Panc1 (cell line): ENCODE measurements at regions not wholly inside any gene's neighbourhood (a gene's known extent, or its start where the extent isn't known, plus 50 kb on each side); places are given as distances from the start of the nearest gene placed in this dataset.

Experiments
- ATAC-seq: fragments of 200-7000 bp; cut with Tn5 transposase; 2 replicates; pipeline ENCODE4 v1.9.1; 2020; ENCODE audit warnings: mild to moderate bottlenecking, moderate library complexity
- BruUV-seq: library from RNA; stranded (reverse); fragments of 400-500 nt; replicated peaks from 2 replicates; lab custom pipeline; 2021; lab: Mats Ljungman, UMichigan
- CTCF ChIA-PET: fragments of 300-600 bp; sonication (Branson Sonifier 250); formaldehyde crosslinking; loops from one replicate; lab custom pipeline; 2022; ENCODE audit warnings: antibody characterized with exemption; lab: Charles Lee
- POLR2A ChIA-PET: fragments of 300-600 bp; sonication (Branson Sonifier 250); formaldehyde crosslinking; loops from one replicate; lab custom pipeline; 2022; ENCODE audit warnings: antibody characterized with exemption; lab: Charles Lee
- DNase-seq: peaks from one replicate; pipeline ENCODE4 v3.0.0-alpha.2; 2010; ENCODE audit warnings: low read depth, low spot score
- H3K27ac ChIP-seq: 2 replicates; pipeline ENCODE4 v1.5.1; 2011; ENCODE audit warnings: mild to moderate bottlenecking, low read length, inconsistent platforms
- H3K27me3 ChIP-seq: fragments of 200-500 bp; sonication (Bioruptor generic); 2 replicates; pipeline ENCODE4 v1.6.0; 2014; ENCODE audit warnings: low read length, inconsistent platforms; ENCODE audit not compliant: control insufficient read depth, insufficient read depth
- H3K36me3 ChIP-seq: fragments of 200-500 bp; sonication (Bioruptor generic); 2 replicates; pipeline ENCODE4 v1.5.1; 2014; ENCODE audit warnings: inconsistent platforms, mild to moderate bottlenecking, low read length, moderate library complexity; ENCODE audit not compliant: control insufficient read depth, insufficient read depth
- H3K4me1 ChIP-seq: 2 replicates; pipeline ENCODE4 v1.5.1; 2011; ENCODE audit warnings: inconsistent platforms, mild to moderate bottlenecking, low read length, moderate library complexity; ENCODE audit not compliant: control insufficient read depth, insufficient read depth
- H3K4me3 ChIP-seq, 2 experiments: 2 replicates each; pipeline ENCODE4 v1.5.1; 2011 to 2012; ENCODE audit warnings: low read depth in 2 of 2, low read length in 2 of 2, mild to moderate bottlenecking in 2 of 2, inconsistent platforms in 1 of 2, moderate library complexity in 1 of 2
- H3K9me3 ChIP-seq: fragments of 200-500 bp; sonication (Bioruptor generic); 2 replicates; pipeline ENCODE4 v1.5.1; 2014; ENCODE audit warnings: low read depth, mild to moderate bottlenecking, inconsistent platforms, low read length, moderate library complexity; ENCODE audit not compliant: control insufficient read depth, insufficient read depth
- POLR2AphosphoS5 ChIP-seq: IDR thresholded peaks from 2 replicates; pipeline ENCODE4 v1.6.1; 2012; ENCODE audit warnings: mild to moderate bottlenecking, low read depth, low read length, moderate library complexity
- SIN3A ChIP-seq: IDR thresholded peaks from 2 replicates; pipeline ENCODE4 v1.6.1; 2012; ENCODE audit warnings: low read depth, mild to moderate bottlenecking, low read length, moderate library complexity, borderline replicate concordance; ENCODE audit not compliant: insufficient read depth
- TCF7L2 ChIP-seq: IDR thresholded peaks from 2 replicates; pipeline ENCODE4 v1.6.1; 2011; ENCODE audit warnings: mild to moderate bottlenecking, low read depth, low read length, inconsistent platforms
- in situ Hi-C: cut with HindIII; loops from 2 replicates; pipeline ENCODE4 v1.10.0; 2016; ENCODE audit warnings: low sequenced_read_pairs, low pct_unique_long_range_greater_than_20kb
- intact Hi-C: fragments of 100-400 bp; cut with micrococcal nuclease; formaldehyde crosslinking; loops from one replicate; pipeline ENCODE4 v1.10.0; 2022; ENCODE audit not compliant: unreplicated experiment
- TF ChIP-seq, protein P1 (sequence below): fragments of 450-650 bp; IDR thresholded peaks from 2 replicates; pipeline ENCODE4 v1.5.1; 2017; ENCODE audit warnings: mild to moderate bottlenecking
- TF ChIP-seq, protein P2 (sequence below), 2 experiments: IDR thresholded peaks; 2 replicates each; pipeline ENCODE4 v1.6.1; 2011 to 2012; ENCODE audit warnings: low read depth in 2 of 2, control low read depth in 1 of 2, low read length in 1 of 2, mild to moderate bottlenecking in 1 of 2, moderate library complexity in 1 of 2; ENCODE audit not compliant: insufficient read depth in 1 of 2

DNA sequence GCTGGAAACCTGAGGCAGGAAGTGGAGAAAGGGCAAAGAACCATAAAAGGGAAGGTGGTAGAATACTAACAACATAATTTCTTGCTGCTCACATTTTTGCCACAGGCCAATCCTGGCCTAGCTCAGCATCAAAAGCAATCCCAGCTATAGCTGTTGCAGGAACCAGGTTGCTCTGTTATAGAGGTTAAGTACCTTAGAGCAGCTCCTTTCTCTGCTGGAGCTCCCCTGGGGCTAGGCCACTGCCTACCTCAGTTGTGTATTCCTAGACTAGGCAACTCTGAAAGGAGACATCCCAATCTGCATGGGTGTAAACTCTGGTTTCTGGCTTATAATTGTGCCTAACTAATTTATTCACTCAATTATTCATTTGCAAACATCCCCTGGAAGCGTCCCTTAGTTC, 108.4 kb downstream of the ZNF365 start:
- H3K36me3 ChIP-seq, result no peaks in the 10 kb centered on the region
- H3K27me3 ChIP-seq, result no peaks in the 10 kb centered on the region
- H3K4me3 ChIP-seq, result no peak overlapping the region
- CTCF ChIA-PET, result no interaction called here
- no peaks in the 10 kb centered on the region for H3K9me3 ChIP-seq
- TF ChIP-seq SIN3A, result no peak
- TF ChIP-seq, protein P1, sequence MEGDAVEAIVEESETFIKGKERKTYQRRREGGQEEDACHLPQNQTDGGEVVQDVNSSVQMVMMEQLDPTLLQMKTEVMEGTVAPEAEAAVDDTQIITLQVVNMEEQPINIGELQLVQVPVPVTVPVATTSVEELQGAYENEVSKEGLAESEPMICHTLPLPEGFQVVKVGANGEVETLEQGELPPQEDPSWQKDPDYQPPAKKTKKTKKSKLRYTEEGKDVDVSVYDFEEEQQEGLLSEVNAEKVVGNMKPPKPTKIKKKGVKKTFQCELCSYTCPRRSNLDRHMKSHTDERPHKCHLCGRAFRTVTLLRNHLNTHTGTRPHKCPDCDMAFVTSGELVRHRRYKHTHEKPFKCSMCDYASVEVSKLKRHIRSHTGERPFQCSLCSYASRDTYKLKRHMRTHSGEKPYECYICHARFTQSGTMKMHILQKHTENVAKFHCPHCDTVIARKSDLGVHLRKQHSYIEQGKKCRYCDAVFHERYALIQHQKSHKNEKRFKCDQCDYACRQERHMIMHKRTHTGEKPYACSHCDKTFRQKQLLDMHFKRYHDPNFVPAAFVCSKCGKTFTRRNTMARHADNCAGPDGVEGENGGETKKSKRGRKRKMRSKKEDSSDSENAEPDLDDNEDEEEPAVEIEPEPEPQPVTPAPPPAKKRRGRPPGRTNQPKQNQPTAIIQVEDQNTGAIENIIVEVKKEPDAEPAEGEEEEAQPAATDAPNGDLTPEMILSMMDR, result no peak
- TF ChIP-seq TCF7L2, result no peak
- TF ChIP-seq, protein P2, sequence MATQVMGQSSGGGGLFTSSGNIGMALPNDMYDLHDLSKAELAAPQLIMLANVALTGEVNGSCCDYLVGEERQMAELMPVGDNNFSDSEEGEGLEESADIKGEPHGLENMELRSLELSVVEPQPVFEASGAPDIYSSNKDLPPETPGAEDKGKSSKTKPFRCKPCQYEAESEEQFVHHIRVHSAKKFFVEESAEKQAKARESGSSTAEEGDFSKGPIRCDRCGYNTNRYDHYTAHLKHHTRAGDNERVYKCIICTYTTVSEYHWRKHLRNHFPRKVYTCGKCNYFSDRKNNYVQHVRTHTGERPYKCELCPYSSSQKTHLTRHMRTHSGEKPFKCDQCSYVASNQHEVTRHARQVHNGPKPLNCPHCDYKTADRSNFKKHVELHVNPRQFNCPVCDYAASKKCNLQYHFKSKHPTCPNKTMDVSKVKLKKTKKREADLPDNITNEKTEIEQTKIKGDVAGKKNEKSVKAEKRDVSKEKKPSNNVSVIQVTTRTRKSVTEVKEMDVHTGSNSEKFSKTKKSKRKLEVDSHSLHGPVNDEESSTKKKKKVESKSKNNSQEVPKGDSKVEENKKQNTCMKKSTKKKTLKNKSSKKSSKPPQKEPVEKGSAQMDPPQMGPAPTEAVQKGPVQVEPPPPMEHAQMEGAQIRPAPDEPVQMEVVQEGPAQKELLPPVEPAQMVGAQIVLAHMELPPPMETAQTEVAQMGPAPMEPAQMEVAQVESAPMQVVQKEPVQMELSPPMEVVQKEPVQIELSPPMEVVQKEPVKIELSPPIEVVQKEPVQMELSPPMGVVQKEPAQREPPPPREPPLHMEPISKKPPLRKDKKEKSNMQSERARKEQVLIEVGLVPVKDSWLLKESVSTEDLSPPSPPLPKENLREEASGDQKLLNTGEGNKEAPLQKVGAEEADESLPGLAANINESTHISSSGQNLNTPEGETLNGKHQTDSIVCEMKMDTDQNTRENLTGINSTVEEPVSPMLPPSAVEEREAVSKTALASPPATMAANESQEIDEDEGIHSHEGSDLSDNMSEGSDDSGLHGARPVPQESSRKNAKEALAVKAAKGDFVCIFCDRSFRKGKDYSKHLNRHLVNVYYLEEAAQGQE (IDR thresholded peaks at IDR 0.05; ENCODE audit: insufficient read depth in 1 of 2, low read depth in 2 of 2, low read length in 1 of 2), result no peak
- no peak for TF ChIP-seq POLR2AphosphoS5
- no peak for ATAC-seq
- intact Hi-C loops (no loop called here), in situ Hi-C loops (no loop called here)
- no peak overlapping the region for H3K27ac ChIP-seq
- no TSS peak for BruUV-seq
- POLR2A ChIA-PET, result no interaction called here
- DNase-seq, result no peak
- H3K4me1 ChIP-seq, result no peaks in the 10 kb centered on the region

DNA sequence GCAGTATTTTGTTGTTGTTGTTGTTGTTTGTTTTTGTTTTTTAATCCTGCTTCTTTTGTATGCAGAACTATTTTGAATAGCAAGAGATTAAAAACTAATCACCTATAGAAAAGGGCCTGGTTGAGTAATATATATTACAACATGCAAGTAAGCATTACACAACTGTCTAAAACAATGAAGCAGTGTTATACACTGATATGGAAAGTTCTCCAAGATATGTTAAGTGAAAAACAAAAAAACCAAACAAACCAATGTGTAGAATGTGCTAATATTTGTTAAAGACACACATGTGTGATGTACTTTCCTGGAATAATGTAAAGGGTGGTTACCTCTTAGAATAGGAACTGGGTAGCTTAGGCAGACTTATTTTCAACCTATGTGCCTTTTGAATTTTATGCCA, 117.4 kb downstream of the ZNF365 start:
- Histone ChIP-seq H3K9me3 (no peaks in the 10 kb centered on the region), H3K4me1 (no peaks in the 10 kb centered on the region), H3K36me3 (no peaks in the 10 kb centered on the region), H3K27me3 (no peaks in the 10 kb centered on the region), H3K27ac (no peak overlapping the region), H3K4me3 (no peak overlapping the region)
- CTCF ChIA-PET, result no interaction called here
- intact Hi-C loops, result loop anchor here (5.0 kb wide), 1 partner anchor 666 kb away; no protein-coding TSS in a partner anchor
- in situ Hi-C loops, result no loop called here
- POLR2A ChIA-PET, result no interaction called here
- TF ChIP-seq POLR2AphosphoS5, result no peak
- TF ChIP-seq, protein P2 (IDR thresholded peaks at IDR 0.05; ENCODE audit: insufficient read depth in 1 of 2, low read depth in 2 of 2, low read length in 1 of 2), result no peak
- no peak for TF ChIP-seq TCF7L2
- TF ChIP-seq, protein P1, result no peak
- TF ChIP-seq SIN3A, result no peak
- ATAC-seq (no peak), DNase-seq (no peak)
- no TSS peak for BruUV-seq
